ENCODE measurements at regions not wholly inside any gene's neighbourhood (a gene's known extent, or its start where the extent isn't known, plus 50 kb on each side); places are given as distances from the start of the nearest gene placed in this dataset.

DNA sequence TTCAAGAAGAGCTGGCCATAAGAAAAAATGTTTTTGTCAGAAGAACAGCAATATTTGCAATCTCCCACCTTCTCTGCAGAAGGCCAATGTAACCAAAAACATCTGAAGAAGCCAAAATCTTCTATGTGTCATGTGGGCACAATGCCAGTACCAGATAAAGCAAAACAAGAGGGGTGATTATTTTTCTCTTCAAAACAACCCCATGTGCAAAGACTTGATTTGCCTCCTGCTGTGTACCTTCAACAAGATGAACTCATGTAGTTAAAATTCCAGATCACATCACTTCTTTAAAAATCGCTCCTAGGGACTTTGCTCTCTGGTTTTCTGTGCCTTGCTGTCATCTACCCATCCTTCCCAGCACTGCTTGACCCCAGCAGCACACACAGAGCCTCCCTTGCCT is 134.0 kb upstream of the MAP3K1 start:
- Histone ChIP-seq H3K36me3 (ENCODE audit: insufficient read depth, low read length) (no peaks in the 10 kb centered on the region), H2AFZ (ENCODE audit: low read depth, low read length) (no peak overlapping the region), H3K9me3 (ENCODE audit: low read length) (no peaks in the 10 kb centered on the region), H3K27ac (ENCODE audit: low read length) (no peak overlapping the region), H3K9ac (ENCODE audit: low read length) (no peak overlapping the region), H3F3A (ENCODE audit: insufficient read depth, low read length, poor library complexity, severe bottlenecking) (no peaks in the 10 kb centered on the region), H3K27me3 (ENCODE audit: insufficient read depth, low read depth, low read length) (no peaks in the 10 kb centered on the region), H4K20me1 (ENCODE audit: insufficient read depth) (no peaks in the 10 kb centered on the region), H3K4me3 (ENCODE audit: low read length) (no peak overlapping the region), H3K79me2 (replicated peaks; ENCODE audit: insufficient read depth, low read length) (no peaks in the 10 kb centered on the region), H3K4me2 (ENCODE audit: low read length) (no peak overlapping the region), H3K9me2 (ENCODE audit: insufficient read depth, low read length) (no peaks in the 10 kb centered on the region)
- TF ChIP-seq TAF1 (IDR thresholded peaks at IDR 0.05; ENCODE audit: low read depth): no peak
- no peak for TF ChIP-seq MXI1 (conservative IDR thresholded peaks at IDR 0.05; ENCODE audit: poor library complexity, severe bottlenecking)
- TF ChIP-seq POLR2AphosphoS5 (IDR thresholded peaks at IDR 0.05): no peak
- no peak for TF ChIP-seq SMC3 (conservative IDR thresholded peaks at IDR 0.05; ENCODE audit: poor library complexity)
- TF ChIP-seq RAD21 (conservative IDR thresholded peaks at IDR 0.05): no peak
- no peak for TF ChIP-seq EP300 (conservative IDR thresholded peaks at IDR 0.05; ENCODE audit: poor library complexity, severe bottlenecking)
- TF ChIP-seq, protein P1, sequence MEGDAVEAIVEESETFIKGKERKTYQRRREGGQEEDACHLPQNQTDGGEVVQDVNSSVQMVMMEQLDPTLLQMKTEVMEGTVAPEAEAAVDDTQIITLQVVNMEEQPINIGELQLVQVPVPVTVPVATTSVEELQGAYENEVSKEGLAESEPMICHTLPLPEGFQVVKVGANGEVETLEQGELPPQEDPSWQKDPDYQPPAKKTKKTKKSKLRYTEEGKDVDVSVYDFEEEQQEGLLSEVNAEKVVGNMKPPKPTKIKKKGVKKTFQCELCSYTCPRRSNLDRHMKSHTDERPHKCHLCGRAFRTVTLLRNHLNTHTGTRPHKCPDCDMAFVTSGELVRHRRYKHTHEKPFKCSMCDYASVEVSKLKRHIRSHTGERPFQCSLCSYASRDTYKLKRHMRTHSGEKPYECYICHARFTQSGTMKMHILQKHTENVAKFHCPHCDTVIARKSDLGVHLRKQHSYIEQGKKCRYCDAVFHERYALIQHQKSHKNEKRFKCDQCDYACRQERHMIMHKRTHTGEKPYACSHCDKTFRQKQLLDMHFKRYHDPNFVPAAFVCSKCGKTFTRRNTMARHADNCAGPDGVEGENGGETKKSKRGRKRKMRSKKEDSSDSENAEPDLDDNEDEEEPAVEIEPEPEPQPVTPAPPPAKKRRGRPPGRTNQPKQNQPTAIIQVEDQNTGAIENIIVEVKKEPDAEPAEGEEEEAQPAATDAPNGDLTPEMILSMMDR (IDR thresholded peaks at IDR 0.05; ENCODE audit: poor library complexity, severe bottlenecking): no peak
- TF ChIP-seq EZH2 (IDR thresholded peaks at IDR 0.05; ENCODE audit: borderline replicate concordance, insufficient read depth, low read length, poor library complexity, severe bottlenecking): no peak
- TF ChIP-seq, protein P2, sequence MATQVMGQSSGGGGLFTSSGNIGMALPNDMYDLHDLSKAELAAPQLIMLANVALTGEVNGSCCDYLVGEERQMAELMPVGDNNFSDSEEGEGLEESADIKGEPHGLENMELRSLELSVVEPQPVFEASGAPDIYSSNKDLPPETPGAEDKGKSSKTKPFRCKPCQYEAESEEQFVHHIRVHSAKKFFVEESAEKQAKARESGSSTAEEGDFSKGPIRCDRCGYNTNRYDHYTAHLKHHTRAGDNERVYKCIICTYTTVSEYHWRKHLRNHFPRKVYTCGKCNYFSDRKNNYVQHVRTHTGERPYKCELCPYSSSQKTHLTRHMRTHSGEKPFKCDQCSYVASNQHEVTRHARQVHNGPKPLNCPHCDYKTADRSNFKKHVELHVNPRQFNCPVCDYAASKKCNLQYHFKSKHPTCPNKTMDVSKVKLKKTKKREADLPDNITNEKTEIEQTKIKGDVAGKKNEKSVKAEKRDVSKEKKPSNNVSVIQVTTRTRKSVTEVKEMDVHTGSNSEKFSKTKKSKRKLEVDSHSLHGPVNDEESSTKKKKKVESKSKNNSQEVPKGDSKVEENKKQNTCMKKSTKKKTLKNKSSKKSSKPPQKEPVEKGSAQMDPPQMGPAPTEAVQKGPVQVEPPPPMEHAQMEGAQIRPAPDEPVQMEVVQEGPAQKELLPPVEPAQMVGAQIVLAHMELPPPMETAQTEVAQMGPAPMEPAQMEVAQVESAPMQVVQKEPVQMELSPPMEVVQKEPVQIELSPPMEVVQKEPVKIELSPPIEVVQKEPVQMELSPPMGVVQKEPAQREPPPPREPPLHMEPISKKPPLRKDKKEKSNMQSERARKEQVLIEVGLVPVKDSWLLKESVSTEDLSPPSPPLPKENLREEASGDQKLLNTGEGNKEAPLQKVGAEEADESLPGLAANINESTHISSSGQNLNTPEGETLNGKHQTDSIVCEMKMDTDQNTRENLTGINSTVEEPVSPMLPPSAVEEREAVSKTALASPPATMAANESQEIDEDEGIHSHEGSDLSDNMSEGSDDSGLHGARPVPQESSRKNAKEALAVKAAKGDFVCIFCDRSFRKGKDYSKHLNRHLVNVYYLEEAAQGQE (IDR thresholded peaks at IDR 0.05; ENCODE audit: borderline replicate concordance): no peak

DNA sequence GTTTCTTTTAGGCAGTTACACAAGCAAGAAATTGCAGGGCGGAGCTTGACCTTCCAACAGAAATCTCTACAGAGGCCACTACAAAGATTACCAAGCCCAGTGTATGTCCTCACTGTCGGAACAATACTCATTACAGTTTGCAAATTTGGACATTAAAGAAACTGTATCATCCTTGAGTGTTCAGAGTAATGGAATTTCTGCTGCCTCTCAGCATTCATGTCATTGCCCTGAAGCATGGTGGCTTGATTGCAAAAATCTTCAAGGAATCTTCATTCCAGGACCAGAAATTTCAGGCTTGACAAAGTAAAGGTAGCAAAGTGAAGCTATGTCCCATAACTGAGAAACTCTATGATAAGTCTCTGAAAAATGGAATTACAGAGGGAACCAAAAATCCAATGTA is 134.6 kb upstream of the MAP3K1 start:
- no peaks in the 10 kb centered on the region for H3K9me2 ChIP-seq (ENCODE audit: insufficient read depth, low read length)
- no peaks in the 10 kb centered on the region for H3F3A ChIP-seq (ENCODE audit: insufficient read depth, low read length, poor library complexity, severe bottlenecking)
- no peak overlapping the region for H3K9ac ChIP-seq (ENCODE audit: low read length)
- no peaks in the 10 kb centered on the region for H3K36me3 ChIP-seq (ENCODE audit: insufficient read depth, low read length)
- no peak overlapping the region for H3K4me2 ChIP-seq (ENCODE audit: low read length)
- no peak overlapping the region for H3K27ac ChIP-seq (ENCODE audit: low read length)
- no peaks in the 10 kb centered on the region for H3K79me2 ChIP-seq (replicated peaks; ENCODE audit: insufficient read depth, low read length)
- H3K4me3 ChIP-seq (ENCODE audit: low read length): no peak overlapping the region
- TF ChIP-seq MXI1 (conservative IDR thresholded peaks at IDR 0.05; ENCODE audit: poor library complexity, severe bottlenecking) (no peak), POLR2AphosphoS5 (IDR thresholded peaks at IDR 0.05) (no peak)
- no peaks in the 10 kb centered on the region for H4K20me1 ChIP-seq (ENCODE audit: insufficient read depth)
- no peak overlapping the region for H2AFZ ChIP-seq (ENCODE audit: low read depth, low read length)
- no peaks in the 10 kb centered on the region for H3K27me3 ChIP-seq (ENCODE audit: insufficient read depth, low read depth, low read length)
- H3K9me3 ChIP-seq (ENCODE audit: low read length): no peaks in the 10 kb centered on the region
